ENCODE measurements at regions not wholly inside any gene's neighbourhood (a gene's known extent, or its start where the extent isn't known, plus 50 kb on each side); places are given as distances from the start of the nearest gene placed in this dataset.
A peak's percentile ranks its signal among the peaks of the same experiment; 100 is the strongest.

GRCh38 chr2:222146488-222146887, 152.3 kb downstream of the PAX3 start:
- no peak for DNase-seq

- no peak for DNase-seq
Observed at GRCh38 chr2:222142027-222142426, 156.8 kb downstream of the PAX3 start.

GRCh38 chr2:222136106-222136630, 162.6 kb downstream of the PAX3 start:
- DNase-seq, result no peak

- no peak for DNase-seq
Observed at GRCh38 chr2:222134654-222135053, 164.1 kb downstream of the PAX3 start.

GRCh38 chr2:222133897-222134296, 164.9 kb downstream of the PAX3 start:
- no peak for DNase-seq

GRCh38 chr2:222130855-222131254, 167.9 kb downstream of the PAX3 start:
- DNase-seq, result no peak

- no peak for DNase-seq
Observed at GRCh38 chr2:222127660-222128059, 171.1 kb downstream of the PAX3 start.

GRCh38 chr2:222120933-222121332, 177.9 kb downstream of the PAX3 start:
- no peak for DNase-seq

GRCh38 chr2:222115296-222115695, 183.5 kb downstream of the PAX3 start:
- DNase-seq, result no peak

GRCh38 chr2:222108957-222109585, 189.7 kb downstream of the PAX3 start:
- no peak for DNase-seq

- DNase-seq, result no peak
Observed at GRCh38 chr2:222108497-222108896, 190.3 kb downstream of the PAX3 start.

GRCh38 chr2:222105046-222105445, 193.8 kb downstream of the PAX3 start:
- no peak for DNase-seq

GRCh38 chr2:222102575-222103349, 196.0 kb downstream of the PAX3 start:
- no peak for DNase-seq

- no peak for DNase-seq
Observed at GRCh38 chr2:222100704-222101699, 197.8 kb downstream of the PAX3 start.

- peak; percentile 15 for DNase-seq
Observed at GRCh38 chr2:222088561-222088960, 210.2 kb downstream of the PAX3 start.

- DNase-seq, result no peak
Observed at GRCh38 chr2:222087998-222088397, 210.8 kb downstream of the PAX3 start.

GRCh38 chr2:222082201-222082600, 216.6 kb downstream of the PAX3 start:
- DNase-seq, result no peak

GRCh38 chr2:222080141-222080540, 218.7 kb downstream of the PAX3 start:
- no peak for DNase-seq

- peak; percentile 39 for DNase-seq
Observed at GRCh38 chr2:222076973-222077690, 221.7 kb downstream of the PAX3 start.

GRCh38 chr2:222074674-222075073, 224.1 kb downstream of the PAX3 start:
- no peak for DNase-seq

GRCh38 chr2:222071911-222072310, 226.9 kb downstream of the PAX3 start:
- DNase-seq, result no peak

GRCh38 chr2:222064286-222064685, 234.5 kb downstream of the PAX3 start:
- no peak for DNase-seq
